ENCODE measurements at regions not wholly inside any gene's neighbourhood (a gene's known extent, or its start where the extent isn't known, plus 50 kb on each side); places are given as distances from the start of the nearest gene placed in this dataset.

GRCh38 chr20:39298571-39299506 is 336.7 kb downstream of the DHX35 start:
- H3K9me3 ChIP-seq = no peaks in the 10 kb centered on the region
- no peak overlapping the region for H3K27ac ChIP-seq
- H3K27me3 ChIP-seq = no peaks in the 10 kb centered on the region
- DNase-seq (ENCODE audit: extremely low spot score in 2 of 2) = no peak
- H3K4me1 ChIP-seq = no peaks in the 10 kb centered on the region
- H3K36me3 ChIP-seq = no peaks in the 10 kb centered on the region
- no peak overlapping the region for H3K4me3 ChIP-seq
- TF ChIP-seq CTCF (IDR thresholded peaks at IDR 0.05) (no peak), POLR2AphosphoS5 (IDR thresholded peaks at IDR 0.05; ENCODE audit: insufficient read depth in 1 of 2, low read depth in 1 of 2) (no peak), POLR2A (IDR thresholded peaks at IDR 0.05) (no peak)
- intact Hi-C loops (cut with DNase I) = no loop called here

GRCh38 chr20:39298121-39298520 is 336.0 kb downstream of the DHX35 start:
- Histone ChIP-seq H3K27me3 (no peaks in the 10 kb centered on the region), H3K36me3 (no peaks in the 10 kb centered on the region), H3K27ac (no peak overlapping the region), H3K4me3 (no peak overlapping the region), H3K9me3 (no peaks in the 10 kb centered on the region), H3K4me1 (no peaks in the 10 kb centered on the region)
- DNase-seq (ENCODE audit: extremely low spot score in 2 of 2) = no peak
- intact Hi-C loops (cut with DNase I) = no loop called here
- TF ChIP-seq CTCF (IDR thresholded peaks at IDR 0.05) (no peak), POLR2AphosphoS5 (IDR thresholded peaks at IDR 0.05; ENCODE audit: insufficient read depth in 1 of 2, low read depth in 1 of 2) (no peak), POLR2A (IDR thresholded peaks at IDR 0.05) (no peak)

GRCh38 chr20:39295301-39295700 is 333.2 kb downstream of the DHX35 start:
- intact Hi-C loops (cut with DNase I) = no loop called here
- Histone ChIP-seq H3K27me3 (no peaks in the 10 kb centered on the region), H3K4me1 (peaks cover 19% of the 10 kb centered on the region), H3K36me3 (no peaks in the 10 kb centered on the region), H3K27ac (no peak overlapping the region), H3K4me3 (no peak overlapping the region), H3K9me3 (no peaks in the 10 kb centered on the region)
- TF ChIP-seq CTCF (IDR thresholded peaks at IDR 0.05) (no peak), POLR2AphosphoS5 (IDR thresholded peaks at IDR 0.05; ENCODE audit: insufficient read depth in 1 of 2, low read depth in 1 of 2) (no peak), POLR2A (IDR thresholded peaks at IDR 0.05) (no peak)
- DNase-seq (ENCODE audit: extremely low spot score in 2 of 2) = no peak

GRCh38 chr20:39294137-39294725 is 332.1 kb downstream of the DHX35 start:
- Histone ChIP-seq H3K9me3 (no peaks in the 10 kb centered on the region), H3K27ac (no peak overlapping the region), H3K4me3 (no peak overlapping the region), H3K27me3 (no peaks in the 10 kb centered on the region), H3K36me3 (no peaks in the 10 kb centered on the region), H3K4me1 (peaks cover 19% of the 10 kb centered on the region)
- no peak for TF ChIP-seq POLR2A (IDR thresholded peaks at IDR 0.05)
- TF ChIP-seq POLR2AphosphoS5 (IDR thresholded peaks at IDR 0.05; ENCODE audit: insufficient read depth in 1 of 2, low read depth in 1 of 2) = no peak
- no peak for TF ChIP-seq CTCF (IDR thresholded peaks at IDR 0.05)
- intact Hi-C loops (cut with DNase I) = no loop called here
- no peak for DNase-seq (ENCODE audit: extremely low spot score in 2 of 2)
